ENCODE measurements at regions not wholly inside any gene's neighbourhood (a gene's known extent, or its start where the extent isn't known, plus 50 kb on each side); places are given as distances from the start of the nearest gene placed in this dataset.
A peak's percentile ranks its signal among the peaks of the same experiment; 100 is the strongest.

- no peak for TF ChIP-seq CTCF (IDR thresholded peaks at IDR 0.05)
- no peaks in the 10 kb centered on the region for H3K9me3 Mint-ChIP-seq (ENCODE audit: unreplicated experiment)
- H3K4me3 Mint-ChIP-seq (ENCODE audit: unreplicated experiment): no peak overlapping the region
- H3K36me3 Mint-ChIP-seq (ENCODE audit: unreplicated experiment): no peaks in the 10 kb centered on the region
- H3K4me1 Mint-ChIP-seq (ENCODE audit: unreplicated experiment): peaks cover 9% of the 10 kb centered on the region
- no peak overlapping the region for H3K27ac Mint-ChIP-seq (ENCODE audit: unreplicated experiment)
- no peaks in the 10 kb centered on the region for H3K27me3 Mint-ChIP-seq (ENCODE audit: unreplicated experiment)
- no peak for DNase-seq (ENCODE audit: extremely low spot score, unreplicated experiment)
Observed at GRCh38 chr18:68499141-68499540, 215.8 kb downstream of the TMX3 start.

GRCh38 chr18:68498636-68499035 is 216.3 kb downstream of the TMX3 start:
- H3K4me3 Mint-ChIP-seq (ENCODE audit: unreplicated experiment): no peak overlapping the region
- peaks cover 9% of the 10 kb centered on the region for H3K4me1 Mint-ChIP-seq (ENCODE audit: unreplicated experiment)
- no peaks in the 10 kb centered on the region for H3K9me3 Mint-ChIP-seq (ENCODE audit: unreplicated experiment)
- H3K36me3 Mint-ChIP-seq (ENCODE audit: unreplicated experiment): no peaks in the 10 kb centered on the region
- TF ChIP-seq CTCF (IDR thresholded peaks at IDR 0.05): no peak
- DNase-seq (ENCODE audit: extremely low spot score, unreplicated experiment): no peak
- H3K27ac Mint-ChIP-seq (ENCODE audit: unreplicated experiment): no peak overlapping the region
- H3K27me3 Mint-ChIP-seq (ENCODE audit: unreplicated experiment): no peaks in the 10 kb centered on the region

GRCh38 chr18:68498185-68498584 is 216.7 kb downstream of the TMX3 start:
- Mint-ChIP-seq H3K36me3 (ENCODE audit: unreplicated experiment) (no peaks in the 10 kb centered on the region), H3K27me3 (ENCODE audit: unreplicated experiment) (no peaks in the 10 kb centered on the region), H3K9me3 (ENCODE audit: unreplicated experiment) (no peaks in the 10 kb centered on the region), H3K4me3 (ENCODE audit: unreplicated experiment) (no peak overlapping the region), H3K27ac (ENCODE audit: unreplicated experiment) (no peak overlapping the region), H3K4me1 (ENCODE audit: unreplicated experiment) (peaks cover 12% of the 10 kb centered on the region)
- no peak for DNase-seq (ENCODE audit: extremely low spot score, unreplicated experiment)
- no peak for TF ChIP-seq CTCF (IDR thresholded peaks at IDR 0.05)

- no peak for TF ChIP-seq CTCF (IDR thresholded peaks at IDR 0.05)
- Mint-ChIP-seq H3K9me3 (ENCODE audit: unreplicated experiment) (no peaks in the 10 kb centered on the region), H3K4me3 (ENCODE audit: unreplicated experiment) (no peak overlapping the region), H3K36me3 (ENCODE audit: unreplicated experiment) (no peaks in the 10 kb centered on the region), H3K27me3 (ENCODE audit: unreplicated experiment) (no peaks in the 10 kb centered on the region), H3K27ac (ENCODE audit: unreplicated experiment) (peak overlapping the region; percentile 47), H3K4me1 (ENCODE audit: unreplicated experiment) (peaks cover 33% of the 10 kb centered on the region)
- DNase-seq (ENCODE audit: extremely low spot score, unreplicated experiment): no peak
Observed at GRCh38 chr18:68494802-68495581, 219.9 kb downstream of the TMX3 start.

GRCh38 chr18:68489013-68489792 is 225.7 kb downstream of the TMX3 start:
- no peak for DNase-seq (ENCODE audit: extremely low spot score, unreplicated experiment)
- peaks cover 2% of the 10 kb centered on the region for H3K36me3 Mint-ChIP-seq (ENCODE audit: unreplicated experiment)
- H3K9me3 Mint-ChIP-seq (ENCODE audit: unreplicated experiment): no peaks in the 10 kb centered on the region
- no peaks in the 10 kb centered on the region for H3K27me3 Mint-ChIP-seq (ENCODE audit: unreplicated experiment)
- peak overlapping the region; percentile 3 for H3K4me3 Mint-ChIP-seq (ENCODE audit: unreplicated experiment)
- peaks cover 37% of the 10 kb centered on the region for H3K4me1 Mint-ChIP-seq (ENCODE audit: unreplicated experiment)
- no peak for TF ChIP-seq CTCF (IDR thresholded peaks at IDR 0.05)
- H3K27ac Mint-ChIP-seq (ENCODE audit: unreplicated experiment): peak overlapping the region; percentile 59
